ENCODE measurements at regions not wholly inside any gene's neighbourhood (a gene's known extent, or its start where the extent isn't known, plus 50 kb on each side); places are given as distances from the start of the nearest gene placed in this dataset.

DNA sequence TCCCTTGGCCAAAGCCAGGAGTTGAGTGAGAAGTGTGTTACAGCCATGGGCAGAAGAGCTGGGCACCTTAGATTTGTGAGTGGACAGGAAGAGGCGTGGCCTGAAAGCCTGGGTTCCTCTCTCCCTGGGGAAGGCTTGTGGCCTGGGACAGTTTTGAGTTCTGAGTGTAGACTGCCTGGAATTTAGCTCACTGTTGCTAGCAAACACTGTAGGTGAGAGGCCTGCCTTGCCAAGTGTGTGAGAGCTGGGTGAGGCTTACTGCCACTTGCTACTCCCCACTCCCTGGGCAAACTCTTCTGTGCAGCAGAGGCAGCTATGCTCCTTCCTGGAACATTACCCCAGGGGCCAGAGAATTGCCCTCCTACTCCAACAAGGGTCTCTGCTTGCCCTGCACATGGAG is 150.0 kb upstream of the GALNT5 start:
- Histone ChIP-seq H3K4me3 (no peak overlapping the region), H3K9me3 (no peaks in the 10 kb centered on the region), H3K36me3 (ENCODE audit: insufficient read depth in 1 of 2, low read depth in 1 of 2) (no peaks in the 10 kb centered on the region), H3K27me3 (ENCODE audit: insufficient read depth in 3 of 3, low read length in 2 of 3) (no peaks in the 10 kb centered on the region), H3K27ac (no peak overlapping the region), H3K4me1 (no peaks in the 10 kb centered on the region)
- DNase-seq (no peak), ATAC-seq (no peak)
- intact Hi-C loops (cut with DNase I) = no loop called here
- TF ChIP-seq, protein P1, sequence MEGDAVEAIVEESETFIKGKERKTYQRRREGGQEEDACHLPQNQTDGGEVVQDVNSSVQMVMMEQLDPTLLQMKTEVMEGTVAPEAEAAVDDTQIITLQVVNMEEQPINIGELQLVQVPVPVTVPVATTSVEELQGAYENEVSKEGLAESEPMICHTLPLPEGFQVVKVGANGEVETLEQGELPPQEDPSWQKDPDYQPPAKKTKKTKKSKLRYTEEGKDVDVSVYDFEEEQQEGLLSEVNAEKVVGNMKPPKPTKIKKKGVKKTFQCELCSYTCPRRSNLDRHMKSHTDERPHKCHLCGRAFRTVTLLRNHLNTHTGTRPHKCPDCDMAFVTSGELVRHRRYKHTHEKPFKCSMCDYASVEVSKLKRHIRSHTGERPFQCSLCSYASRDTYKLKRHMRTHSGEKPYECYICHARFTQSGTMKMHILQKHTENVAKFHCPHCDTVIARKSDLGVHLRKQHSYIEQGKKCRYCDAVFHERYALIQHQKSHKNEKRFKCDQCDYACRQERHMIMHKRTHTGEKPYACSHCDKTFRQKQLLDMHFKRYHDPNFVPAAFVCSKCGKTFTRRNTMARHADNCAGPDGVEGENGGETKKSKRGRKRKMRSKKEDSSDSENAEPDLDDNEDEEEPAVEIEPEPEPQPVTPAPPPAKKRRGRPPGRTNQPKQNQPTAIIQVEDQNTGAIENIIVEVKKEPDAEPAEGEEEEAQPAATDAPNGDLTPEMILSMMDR (IDR thresholded peaks at IDR 0.05) = no peak
- WGBS, 3 donors = 53% methylated on average over 1 of the region's 1 CpG

DNA sequence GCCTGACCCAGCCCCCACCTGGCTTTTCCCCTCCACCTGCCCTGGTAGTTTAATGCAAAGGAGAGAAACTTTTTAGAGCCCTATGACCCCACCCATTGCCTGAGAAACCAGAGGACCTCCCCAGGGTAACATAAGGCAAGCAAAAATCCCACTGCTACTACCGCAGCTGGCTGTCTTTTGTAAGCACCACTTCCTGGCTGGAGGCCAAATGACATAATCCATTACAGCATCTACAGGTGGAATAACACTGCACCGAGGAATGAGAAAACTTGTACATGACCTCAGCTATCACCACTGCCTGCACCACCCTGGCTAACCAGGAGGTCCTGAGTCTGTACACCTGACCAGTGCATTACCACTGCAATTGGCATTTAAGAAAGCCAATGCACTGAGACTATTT is 149.6 kb upstream of the GALNT5 start:
- TF ChIP-seq, protein P1 (IDR thresholded peaks at IDR 0.05) = no peak
- 6 to 32% (median 30%) methylated on average over 2 of the region's 2 CpGs for WGBS, 3 donors
- intact Hi-C loops (cut with DNase I) = no loop called here
- Histone ChIP-seq H3K4me1 (no peaks in the 10 kb centered on the region), H3K4me3 (no peak overlapping the region), H3K36me3 (ENCODE audit: insufficient read depth in 1 of 2, low read depth in 1 of 2) (no peaks in the 10 kb centered on the region), H3K27me3 (ENCODE audit: insufficient read depth in 3 of 3, low read length in 2 of 3) (no peaks in the 10 kb centered on the region), H3K27ac (no peak overlapping the region), H3K9me3 (no peaks in the 10 kb centered on the region)
- DNase-seq (no peak), ATAC-seq (no peak)

DNA sequence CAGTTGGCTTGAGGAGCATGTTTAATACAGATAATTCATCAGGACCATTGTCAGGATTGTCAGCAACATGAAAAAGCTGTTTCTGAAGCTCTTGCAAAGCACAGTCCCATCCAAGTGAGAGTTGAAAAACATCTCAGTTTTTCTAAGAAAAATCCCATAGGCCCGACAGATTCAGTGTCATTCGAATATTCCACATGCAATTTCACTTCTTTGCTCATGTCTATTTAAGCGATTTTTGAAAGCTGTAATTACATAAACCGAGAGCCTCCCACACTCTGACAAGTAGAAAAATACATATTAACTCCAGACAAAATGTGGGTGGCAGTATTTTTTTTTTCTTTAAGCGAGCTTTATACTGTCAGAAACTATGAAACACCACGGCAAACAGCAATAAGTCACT is 134.7 kb upstream of the GALNT5 start:
- Histone ChIP-seq H3K27me3 (ENCODE audit: insufficient read depth in 3 of 3, low read length in 2 of 3) (peaks cover 0 to 3% (median 0%) of the 10 kb centered on the region in 3 donors), H3K4me1 (no peaks in the 10 kb centered on the region), H3K4me3 (no peak overlapping the region), H3K27ac (no peak overlapping the region), H3K36me3 (ENCODE audit: insufficient read depth in 1 of 2, low read depth in 1 of 2) (no peaks in the 10 kb centered on the region), H3K9me3 (no peaks in the 10 kb centered on the region)
- DNase-seq (no peak), ATAC-seq (no peak)
- WGBS, 3 donors = 71 to 76% (median 72%) methylated on average over 6 of the region's 6 CpGs
- TF ChIP-seq, protein P1 (IDR thresholded peaks at IDR 0.05) = no peak
- intact Hi-C loops (cut with DNase I) = no loop called here

DNA sequence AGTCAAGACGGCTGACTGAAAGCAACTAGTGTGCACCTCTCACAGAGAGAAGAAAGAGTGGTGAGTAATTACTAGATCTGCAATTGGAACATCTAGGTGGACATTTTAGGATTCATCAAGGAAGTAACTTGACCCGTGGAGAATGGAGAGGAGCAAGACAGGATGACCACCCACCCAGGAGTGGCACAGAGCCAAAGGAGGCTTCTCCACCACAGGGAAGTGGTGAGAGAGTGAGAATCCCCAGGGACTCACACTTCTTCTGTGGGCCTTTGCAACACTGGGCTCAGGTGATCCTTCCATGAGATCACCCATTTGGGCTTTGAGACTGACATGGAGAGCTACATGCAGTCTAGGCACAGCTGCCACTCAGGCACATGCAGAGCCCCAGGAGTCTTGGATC is 132.8 kb upstream of the GALNT5 start:
- Histone ChIP-seq H3K9me3 (no peaks in the 10 kb centered on the region), H3K4me1 (no peaks in the 10 kb centered on the region), H3K36me3 (ENCODE audit: insufficient read depth in 1 of 2, low read depth in 1 of 2) (no peaks in the 10 kb centered on the region), H3K27me3 (ENCODE audit: insufficient read depth in 3 of 3, low read length in 2 of 3) (peaks cover 0 to 3% (median 0%) of the 10 kb centered on the region in 3 donors), H3K4me3 (no peak overlapping the region), H3K27ac (no peak overlapping the region)
- 25 to 39% (median 31%) methylated on average over 2 of the region's 2 CpGs for WGBS, 3 donors
- intact Hi-C loops (cut with DNase I) = no loop called here
- no peak for ATAC-seq
- DNase-seq = no peak
- TF ChIP-seq, protein P1 (IDR thresholded peaks at IDR 0.05) = no peak

DNA sequence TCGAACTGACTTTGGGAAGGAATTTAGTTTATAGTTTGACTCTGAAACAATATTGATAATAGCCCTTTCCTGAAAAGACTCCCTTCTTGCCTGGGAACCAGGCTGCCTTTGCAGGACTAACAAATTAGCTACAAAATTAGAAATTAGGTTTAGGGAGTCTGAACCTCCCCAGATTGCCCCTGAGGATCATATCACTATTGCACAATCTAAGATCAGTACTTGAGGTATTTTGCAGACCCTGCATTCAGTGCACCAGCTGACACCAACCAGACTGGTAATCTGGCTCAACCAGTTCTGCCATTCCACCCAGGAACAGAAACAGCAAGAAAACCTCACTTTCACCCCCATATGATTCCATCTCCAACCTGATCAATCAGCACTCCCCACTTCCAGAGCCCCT is 131.8 kb upstream of the GALNT5 start:
- ATAC-seq = no peak
- peaks cover 0 to 3% (median 0%) of the 10 kb centered on the region in 3 donors for H3K27me3 ChIP-seq (ENCODE audit: insufficient read depth in 3 of 3, low read length in 2 of 3)
- intact Hi-C loops (cut with DNase I) = no loop called here
- H3K27ac ChIP-seq = no peak overlapping the region
- H3K36me3 ChIP-seq (ENCODE audit: insufficient read depth in 1 of 2, low read depth in 1 of 2) = no peaks in the 10 kb centered on the region
- TF ChIP-seq, protein P1 (IDR thresholded peaks at IDR 0.05) = no peak
- no peak for DNase-seq
- no peak overlapping the region for H3K4me3 ChIP-seq
- WGBS, 3 donors = 69 to 72% (median 72%) methylated on average over 1 of the region's 1 CpG
- H3K9me3 ChIP-seq = no peaks in the 10 kb centered on the region
- H3K4me1 ChIP-seq = no peaks in the 10 kb centered on the region
